ENCODE measurements at regions not wholly inside any gene's neighbourhood (a gene's known extent, or its start where the extent isn't known, plus 50 kb on each side); places are given as distances from the start of the nearest gene placed in this dataset.
"Not testable (repeated sequence)": the region's sequence is repeated elsewhere in the genome, so short reads cannot be mapped to it uniquely, and the experiment has no call there.

GRCh38 chr2:8611246-8611645 lies 70.6 kb upstream of the ID2 start:
- no peak for DNase-seq

DNA sequence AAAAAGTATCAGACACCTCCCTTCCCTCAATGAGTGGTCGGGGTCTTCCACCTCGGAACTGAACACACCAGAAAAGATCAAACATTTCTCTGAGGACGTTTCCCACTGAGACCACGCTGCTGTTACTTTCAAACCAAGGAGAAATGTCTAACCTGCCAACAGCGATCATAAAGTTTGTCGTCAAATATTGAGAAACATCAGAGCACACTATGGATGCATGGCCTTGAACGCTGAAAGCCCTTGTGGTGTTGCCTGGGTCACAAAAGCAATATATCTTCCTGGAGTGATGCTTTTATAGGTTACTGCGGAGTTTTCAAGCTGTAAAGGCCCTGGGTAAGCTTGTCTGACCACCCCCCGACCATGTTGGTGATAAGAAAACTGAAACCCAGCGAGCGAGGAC lies 70.2 kb upstream of the ID2 start:
- DNase-seq: no peak

GRCh38 chr2:8612734-8613179 lies 69.1 kb upstream of the ID2 start:
- no peak for DNase-seq

DNA sequence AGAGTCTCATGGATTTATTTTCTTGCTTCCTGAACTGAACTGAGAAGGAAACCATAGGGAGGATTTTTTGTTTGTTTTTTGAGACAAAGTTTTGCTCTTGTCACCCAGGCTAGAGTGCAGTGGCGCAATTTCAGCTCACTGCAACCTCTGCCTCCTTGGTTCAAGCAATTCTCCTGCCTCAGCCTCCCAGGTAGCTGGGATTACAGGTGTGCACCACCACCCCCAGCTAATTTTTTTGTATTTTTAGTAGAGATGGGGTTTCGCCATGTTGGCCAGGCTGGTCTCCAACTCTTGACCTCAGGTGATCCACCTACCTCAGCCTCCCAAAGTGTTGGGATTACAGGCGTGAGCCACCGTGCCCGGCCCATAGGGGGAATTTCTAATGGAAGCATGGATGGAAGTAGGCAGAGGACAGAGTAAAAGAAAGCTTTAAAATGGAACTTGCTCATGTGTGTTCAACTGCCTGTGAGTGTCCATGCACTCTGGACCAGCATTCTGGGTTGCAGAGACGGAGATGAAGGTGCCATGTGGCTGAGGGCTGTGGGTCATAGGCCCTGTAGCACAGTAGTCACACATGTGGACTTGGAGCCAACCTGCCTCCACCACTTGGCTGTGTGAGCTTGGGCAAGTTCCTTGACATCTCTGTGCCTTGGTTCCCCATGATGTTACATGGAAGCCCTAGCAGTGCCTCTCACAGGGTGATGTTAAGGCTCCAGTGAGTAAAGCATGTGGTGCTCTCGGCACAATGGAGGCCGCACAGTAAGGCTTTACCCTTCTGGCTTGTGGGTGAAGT lies 68.5 kb upstream of the ID2 start:
- not testable (repeated sequence) for DNase-seq

- DNase-seq: no peak
Observed at GRCh38 chr2:8614646-8615045, 67.2 kb upstream of the ID2 start.

- DNase-seq: no peak
Observed at GRCh38 chr2:8615252-8615575, 66.6 kb upstream of the ID2 start.

GRCh38 chr2:8615576-8616281 lies 66.1 kb upstream of the ID2 start:
- DNase-seq: no peak

GRCh38 chr2:8617048-8617447 lies 64.8 kb upstream of the ID2 start:
- DNase-seq: no peak

- DNase-seq: no peak
Observed at GRCh38 chr2:8617590-8617989, 64.3 kb upstream of the ID2 start.

DNA sequence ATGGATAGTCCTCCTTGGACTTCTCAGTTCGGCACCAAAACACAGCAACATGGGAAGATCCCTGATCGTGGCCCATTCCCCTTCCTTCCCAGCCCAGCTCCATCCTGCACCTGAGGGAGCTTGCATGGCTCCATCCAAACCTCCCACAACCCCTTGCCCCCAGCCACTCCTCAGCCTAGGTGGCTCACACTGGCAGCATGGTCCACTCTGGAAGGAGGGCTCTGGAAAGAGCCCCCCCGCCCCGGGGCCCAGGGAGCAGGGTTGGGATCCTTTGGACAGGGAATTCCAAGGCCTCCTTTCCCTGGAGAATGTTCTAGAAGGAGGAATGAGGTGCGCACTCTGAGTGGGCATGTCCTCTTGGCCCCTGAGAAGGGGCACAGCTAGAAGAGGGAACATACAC lies 62.8 kb upstream of the ID2 start:
- DNase-seq: no peak

DNA sequence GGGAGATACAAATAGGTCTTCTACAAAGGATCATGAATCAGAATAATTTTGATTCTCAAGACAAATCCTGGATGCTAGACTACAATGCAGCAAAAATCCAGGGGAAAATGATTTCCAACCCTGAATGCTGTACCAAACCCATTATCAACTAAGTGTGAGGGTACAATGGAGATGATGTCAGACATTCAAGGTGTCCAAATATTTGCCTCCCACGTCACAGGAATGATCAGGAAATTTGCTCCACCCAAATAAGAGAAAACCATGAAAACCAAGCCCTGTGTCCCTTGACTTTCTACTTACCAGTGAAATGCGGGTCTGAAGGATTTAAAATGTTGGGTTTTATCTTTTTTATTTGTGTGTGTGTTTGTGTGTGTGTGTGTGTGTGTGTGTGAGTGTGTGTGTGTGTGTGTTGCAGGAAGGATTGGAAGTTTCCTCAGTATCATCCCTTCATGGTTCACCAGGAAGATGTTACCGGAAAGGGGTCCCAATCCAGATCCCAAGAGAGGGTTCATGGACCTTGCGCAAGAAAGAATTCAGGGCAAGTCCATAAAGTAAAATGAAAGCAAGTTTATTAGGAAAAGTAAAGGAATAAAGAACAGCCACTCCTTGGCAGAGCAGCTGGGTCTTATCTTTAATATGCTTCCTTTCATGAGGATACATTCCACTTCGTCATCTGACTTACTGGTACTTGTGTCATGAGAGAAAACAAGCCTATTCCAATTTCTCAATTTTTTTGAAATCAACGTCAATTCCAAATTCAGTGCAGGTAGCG lies 61.1 kb upstream of the ID2 start:
- no peak for DNase-seq

DNA sequence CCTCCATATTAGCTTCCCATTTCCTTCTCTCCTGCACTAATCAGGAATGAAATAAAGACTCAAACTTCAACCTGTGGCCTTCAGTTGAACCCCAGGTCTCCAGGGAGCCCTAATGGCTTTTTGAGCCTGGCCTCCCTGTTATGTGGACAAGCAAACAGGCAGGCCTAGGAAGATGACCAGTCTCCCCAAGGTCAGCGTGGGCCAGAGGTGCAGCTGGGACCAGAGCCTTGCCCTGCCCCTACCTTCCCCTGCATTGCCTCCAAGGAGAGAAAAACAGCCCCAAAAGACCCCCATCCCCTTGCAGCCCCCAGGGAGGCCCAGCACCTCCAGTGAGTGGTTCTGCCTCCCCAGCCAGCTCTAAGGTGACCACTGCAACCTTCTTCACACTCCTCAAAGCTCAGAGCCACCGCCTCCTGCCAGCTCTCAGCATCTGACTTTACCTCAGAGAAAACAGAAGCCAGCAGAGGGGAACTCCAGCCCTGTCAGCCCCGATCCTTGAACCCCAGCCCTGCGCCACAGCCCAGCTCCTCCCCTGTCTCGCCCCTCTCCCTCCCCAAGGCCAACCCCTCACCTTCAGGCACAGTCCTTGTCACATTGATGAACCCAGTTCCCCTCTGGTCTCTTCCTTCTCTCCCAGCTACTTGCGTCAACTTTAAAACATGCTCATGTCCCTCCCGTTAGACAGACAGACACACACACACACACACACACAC lies 59.5 kb upstream of the ID2 start:
- DNase-seq: no peak

DNA sequence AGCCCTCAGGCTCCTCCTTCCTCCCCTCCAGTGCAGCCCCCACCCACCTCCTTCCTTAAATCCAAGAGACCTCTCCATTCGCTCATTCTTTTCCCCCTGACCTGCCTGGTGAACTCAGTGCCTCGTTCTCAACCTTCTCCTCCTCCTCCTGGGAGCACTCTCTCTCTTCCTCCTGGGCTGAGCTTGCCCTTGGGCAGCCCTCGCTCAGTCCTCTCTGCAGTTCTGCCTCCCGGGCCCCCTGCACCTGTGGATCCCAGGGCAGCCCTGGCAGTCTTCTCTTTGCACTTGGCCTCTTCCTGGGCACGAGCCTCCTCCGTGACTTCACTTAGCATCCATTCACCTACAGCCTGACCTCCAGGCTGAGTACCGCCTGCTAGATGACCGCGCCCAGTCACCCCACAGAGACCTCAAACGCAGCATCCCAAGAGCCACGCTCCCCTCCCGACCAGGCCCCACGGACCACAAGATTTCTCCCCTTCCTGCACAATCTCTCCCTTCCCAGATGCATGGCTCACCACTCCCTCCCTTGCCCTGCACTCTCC lies 58.9 kb upstream of the ID2 start:
- DNase-seq: no peak

DNA sequence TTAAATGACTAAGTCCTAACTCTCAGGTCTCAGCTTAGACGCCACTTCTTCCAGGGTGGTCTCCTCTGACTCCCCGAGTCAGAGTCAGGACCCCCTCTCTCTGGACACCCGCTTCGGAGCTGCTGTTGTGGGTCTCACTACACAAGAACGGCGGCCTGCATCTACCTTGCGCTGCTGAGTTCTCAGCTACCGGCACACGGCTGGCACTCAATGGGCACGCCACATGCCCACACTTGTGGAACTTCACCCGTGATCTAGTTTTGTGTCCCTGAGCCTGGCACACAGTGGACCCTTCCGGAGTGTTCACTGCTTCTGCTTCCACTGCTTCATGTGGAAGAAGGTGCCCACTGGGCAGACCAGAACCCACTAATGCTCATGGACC lies 58.3 kb upstream of the ID2 start:
- DNase-seq: no peak

DNA sequence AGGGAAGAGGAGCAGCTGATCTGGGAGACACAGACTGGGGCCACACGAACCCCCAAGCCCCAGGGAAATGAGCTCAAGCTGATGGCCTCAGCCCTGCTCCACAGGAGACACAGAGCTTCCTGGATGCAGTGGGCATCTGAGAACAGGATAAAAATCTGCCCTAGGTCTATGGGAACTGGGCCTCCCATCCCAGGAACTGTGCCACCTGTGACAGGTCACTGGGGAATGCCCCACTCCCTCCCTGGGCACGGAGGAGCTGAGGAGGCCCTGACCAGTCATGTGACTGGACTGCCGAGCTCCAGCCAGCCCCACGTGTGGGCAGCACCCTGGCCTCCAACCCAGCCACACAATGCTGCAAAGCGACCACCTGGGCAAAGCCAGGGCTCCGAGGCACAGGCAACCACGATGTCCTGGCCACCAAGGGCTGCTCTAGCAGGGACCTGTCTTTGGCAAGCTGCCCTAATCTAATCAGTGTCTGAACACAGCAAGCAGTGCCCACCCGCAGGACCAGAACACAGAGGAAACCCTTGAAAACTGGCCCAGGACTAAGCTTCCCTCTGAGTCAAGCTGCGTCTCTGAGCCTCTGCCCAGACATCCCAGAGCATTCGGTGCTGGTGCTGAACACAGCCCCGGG lies 57.8 kb upstream of the ID2 start:
- DNase-seq: no peak

GRCh38 chr2:8624855-8625398 lies 56.9 kb upstream of the ID2 start:
- DNase-seq: no peak

DNA sequence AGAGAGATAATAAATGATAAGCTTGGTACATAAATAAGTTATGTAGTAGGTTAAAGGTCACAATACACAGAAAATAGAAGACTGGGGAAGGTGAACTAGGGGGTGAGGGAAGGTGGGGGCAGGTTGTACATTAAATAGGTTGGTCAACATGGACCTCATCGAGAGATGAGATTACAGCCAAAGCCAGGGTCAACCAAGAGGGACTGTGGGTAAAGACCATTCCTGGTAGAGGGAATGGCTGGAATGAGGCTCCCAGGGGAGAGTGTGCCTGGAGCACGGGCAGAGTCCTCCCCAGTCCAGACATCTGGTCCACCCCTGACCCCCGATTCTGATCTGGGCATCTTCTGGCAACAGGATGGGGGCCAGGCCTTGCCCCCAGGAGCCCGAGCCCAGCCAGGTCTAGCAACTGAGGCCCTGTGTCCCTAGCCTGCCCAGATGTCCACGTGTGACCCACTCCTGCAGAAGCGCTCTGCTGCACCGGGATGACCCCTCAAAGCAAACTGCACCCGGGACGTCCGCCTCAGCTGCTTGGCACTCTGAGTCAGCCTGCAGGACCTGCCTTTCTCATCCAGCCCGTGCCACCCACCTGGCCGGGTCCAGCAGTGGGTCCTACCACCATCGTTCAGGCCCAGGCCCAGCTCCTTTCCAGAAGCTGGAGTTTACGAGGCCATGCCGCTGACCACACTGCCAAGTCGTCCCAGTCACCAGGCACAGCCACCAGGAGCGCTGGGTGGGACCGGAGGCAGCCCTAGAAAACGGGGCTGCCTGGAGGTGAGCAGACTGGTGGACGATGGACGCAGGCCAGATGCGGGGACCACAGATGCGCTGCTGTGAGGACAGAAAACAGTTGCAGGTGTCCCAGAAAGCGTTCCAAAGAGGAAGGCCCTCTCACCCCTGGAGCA lies 56.2 kb upstream of the ID2 start:
- no peak for DNase-seq

DNA sequence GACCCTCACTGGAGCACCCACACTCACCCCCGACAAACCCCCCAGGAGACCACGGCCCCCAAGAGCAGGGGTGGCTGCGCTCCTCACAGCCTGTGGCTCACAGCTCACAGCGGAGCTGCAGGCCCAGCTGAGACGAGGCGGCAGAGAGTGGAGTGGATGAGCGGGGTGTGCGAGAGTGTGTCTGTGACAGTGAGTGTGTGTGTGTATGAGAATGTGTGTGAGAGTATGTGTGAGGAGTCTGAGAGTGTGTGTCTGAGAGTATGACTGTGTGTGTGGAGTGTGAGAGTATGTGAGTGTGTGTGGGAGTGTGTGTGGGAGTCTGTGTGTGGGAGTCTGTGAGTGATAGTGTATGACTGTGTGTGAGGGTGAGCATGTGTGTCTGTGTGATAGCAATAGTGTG lies 55.3 kb upstream of the ID2 start:
- no peak for DNase-seq

DNA sequence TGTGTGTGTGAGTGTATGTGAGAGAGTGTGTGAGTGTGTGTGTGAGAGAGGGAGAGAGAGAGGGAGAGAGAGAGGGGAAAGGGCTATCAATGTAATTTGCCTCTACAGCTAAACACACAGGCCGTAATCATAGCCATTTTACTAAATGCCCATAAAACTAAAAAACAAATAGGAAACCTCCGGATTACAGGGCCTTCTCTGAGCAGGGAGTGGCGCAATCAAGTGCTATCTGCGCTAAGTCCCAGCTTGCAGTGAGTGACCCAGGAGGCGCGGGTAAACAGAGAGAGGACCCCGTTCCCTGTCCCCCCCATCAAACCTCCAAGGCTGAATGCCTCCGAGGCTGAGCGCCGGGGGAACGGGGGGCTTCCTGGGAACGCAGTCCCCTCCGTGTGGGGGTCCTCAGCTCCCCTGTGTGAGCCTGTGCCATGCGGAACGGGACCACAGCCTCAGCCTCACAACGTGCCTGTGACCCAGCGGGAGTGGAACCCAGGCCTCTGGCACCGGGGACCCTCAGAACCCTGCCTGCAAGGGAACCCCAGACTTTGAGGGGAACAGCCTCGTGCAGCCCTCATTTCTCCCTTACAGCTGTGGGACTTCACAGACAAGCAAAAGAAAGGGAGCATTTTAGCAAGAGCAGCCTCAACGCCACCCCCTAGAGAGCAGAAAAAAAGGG lies 54.7 kb upstream of the ID2 start:
- DNase-seq: no peak

- no peak for DNase-seq
Observed at GRCh38 chr2:8627692-8628085, 54.2 kb upstream of the ID2 start.

Data from NCI-H510A treated with DMSO at 0.1 percent for 48 hours (cell line).